ENCODE measurements at regions not wholly inside any gene's neighbourhood (a gene's known extent, or its start where the extent isn't known, plus 50 kb on each side); places are given as distances from the start of the nearest gene placed in this dataset.
"Not testable (repeated sequence)": the region's sequence is repeated elsewhere in the genome, so short reads cannot be mapped to it uniquely, and the experiment has no call there.

GRCh38 chr15:66864871-66865281 is 162.8 kb downstream of the SMAD6 start:
- DNase-seq (ENCODE audit: low read depth in 2 of 2), result no peak

- no peak for DNase-seq (ENCODE audit: low read depth in 2 of 2)
These were observed 163.9 kb downstream of the SMAD6 start for GRCh38 chr15:66865622-66866611.

GRCh38 chr15:66866656-66867055 is 164.6 kb downstream of the SMAD6 start:
- no peak for DNase-seq (ENCODE audit: low read depth in 2 of 2)

GRCh38 chr15:66868918-66869317 is 166.9 kb downstream of the SMAD6 start:
- no peak for DNase-seq (ENCODE audit: low read depth in 2 of 2)

- no peak for DNase-seq (ENCODE audit: low read depth in 2 of 2)
These were observed 168.9 kb downstream of the SMAD6 start for GRCh38 chr15:66870880-66871388.

- DNase-seq (ENCODE audit: low read depth in 2 of 2), result peak; percentile 26 to 32
These were observed 170.4 kb downstream of the SMAD6 start for GRCh38 chr15:66872405-66872804.

GRCh38 chr15:66873331-66873730 is 171.3 kb downstream of the SMAD6 start:
- not testable (repeated sequence) for DNase-seq (ENCODE audit: low read depth in 2 of 2)

- DNase-seq (ENCODE audit: low read depth in 2 of 2), result no peak
These were observed 171.8 kb downstream of the SMAD6 start for GRCh38 chr15:66873856-66874255.

GRCh38 chr15:66875588-66876420 is 173.8 kb downstream of the SMAD6 start:
- no peak for DNase-seq (ENCODE audit: low read depth in 2 of 2)

- DNase-seq (ENCODE audit: low read depth in 2 of 2), result no peak
These were observed 174.3 kb downstream of the SMAD6 start for GRCh38 chr15:66876421-66876730.

- no peak for DNase-seq (ENCODE audit: low read depth in 2 of 2)
These were observed 174.9 kb downstream of the SMAD6 start for GRCh38 chr15:66876731-66877476.

- no peak for DNase-seq (ENCODE audit: low read depth in 2 of 2)
These were observed 175.6 kb downstream of the SMAD6 start for GRCh38 chr15:66877477-66878271.

GRCh38 chr15:66878761-66879160 is 176.7 kb downstream of the SMAD6 start:
- no peak for DNase-seq (ENCODE audit: low read depth in 2 of 2)

GRCh38 chr15:66879531-66880368 is 177.7 kb downstream of the SMAD6 start:
- DNase-seq (ENCODE audit: low read depth in 2 of 2), result no peak

- DNase-seq (ENCODE audit: low read depth in 2 of 2), result no peak
These were observed 178.5 kb downstream of the SMAD6 start for GRCh38 chr15:66880380-66881155.

- DNase-seq (ENCODE audit: low read depth in 2 of 2), result no peak
These were observed 179.3 kb downstream of the SMAD6 start for GRCh38 chr15:66881173-66881905.

GRCh38 chr15:66882251-66883020 is 180.4 kb downstream of the SMAD6 start:
- no peak for DNase-seq (ENCODE audit: low read depth in 2 of 2)
